ENCODE measurements at regions not wholly inside any gene's neighbourhood (a gene's known extent, or its start where the extent isn't known, plus 50 kb on each side); places are given as distances from the start of the nearest gene placed in this dataset.
A peak's percentile ranks its signal among the peaks of the same experiment; 100 is the strongest.

- DNase-seq, result no peak
Measured at GRCh38 chr10:123952099-123952498, 60.5 kb upstream of the CPXM2 start.

GRCh38 chr10:123948030-123948823, 56.6 kb upstream of the CPXM2 start:
- no peak for DNase-seq

- peak; percentile 27 for DNase-seq
Measured at GRCh38 chr10:123945325-123945920, 53.8 kb upstream of the CPXM2 start.

GRCh38 chr10:123944661-123945060, 53.1 kb upstream of the CPXM2 start:
- no peak for DNase-seq

GRCh38 chr10:123943307-123943706, 51.7 kb upstream of the CPXM2 start:
- DNase-seq, result no peak

- peak; percentile 2 for DNase-seq
Measured at GRCh38 chr10:123942114-123942861, 50.7 kb upstream of the CPXM2 start.

All from hematopoietic multipotent progenitor cell treated with erythropoietin and hydrocortisone succinate and interleukin-3 and kit ligand, for 4 days (in vitro differentiated cells).